ENCODE measurements at regions not wholly inside any gene's neighbourhood (a gene's known extent, or its start where the extent isn't known, plus 50 kb on each side); places are given as distances from the start of the nearest gene placed in this dataset.

DNA sequence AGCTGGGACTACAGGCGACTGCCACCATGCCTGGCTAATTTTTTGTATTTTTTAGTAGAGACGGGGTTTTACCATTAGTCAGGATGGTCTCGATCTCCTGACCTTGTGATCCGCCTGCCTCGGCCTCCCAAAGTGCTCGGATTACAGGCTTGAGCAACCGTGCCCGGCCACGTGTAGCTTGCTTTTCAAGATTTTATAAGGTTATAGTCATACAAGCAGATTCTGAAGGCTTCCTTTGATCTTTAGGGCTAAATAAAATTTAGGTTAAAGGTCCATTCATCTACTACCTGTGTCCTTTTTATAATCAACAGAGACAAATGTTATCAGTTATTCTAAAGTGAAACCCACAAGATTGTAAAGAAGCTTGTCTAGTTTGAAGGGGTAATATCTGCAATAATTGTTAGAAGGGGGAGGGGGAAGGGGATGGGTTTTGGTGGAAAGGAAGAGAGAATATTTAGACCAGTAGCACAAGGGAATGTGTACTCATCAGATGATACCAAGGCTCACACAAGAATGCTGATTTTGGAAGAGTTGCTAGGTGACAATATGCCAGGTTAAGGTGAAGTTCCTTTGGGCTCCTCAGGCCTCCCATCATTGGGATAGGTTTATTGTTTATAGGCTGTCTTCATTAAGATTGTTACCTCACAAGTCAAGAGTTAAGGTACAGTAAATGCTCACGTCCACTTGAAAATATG, 284.7 kb downstream of the ALDH8A1 start (continued):
- no peak for TF ChIP-seq COPS2 (conservative IDR thresholded peaks at IDR 0.05)

DNA sequence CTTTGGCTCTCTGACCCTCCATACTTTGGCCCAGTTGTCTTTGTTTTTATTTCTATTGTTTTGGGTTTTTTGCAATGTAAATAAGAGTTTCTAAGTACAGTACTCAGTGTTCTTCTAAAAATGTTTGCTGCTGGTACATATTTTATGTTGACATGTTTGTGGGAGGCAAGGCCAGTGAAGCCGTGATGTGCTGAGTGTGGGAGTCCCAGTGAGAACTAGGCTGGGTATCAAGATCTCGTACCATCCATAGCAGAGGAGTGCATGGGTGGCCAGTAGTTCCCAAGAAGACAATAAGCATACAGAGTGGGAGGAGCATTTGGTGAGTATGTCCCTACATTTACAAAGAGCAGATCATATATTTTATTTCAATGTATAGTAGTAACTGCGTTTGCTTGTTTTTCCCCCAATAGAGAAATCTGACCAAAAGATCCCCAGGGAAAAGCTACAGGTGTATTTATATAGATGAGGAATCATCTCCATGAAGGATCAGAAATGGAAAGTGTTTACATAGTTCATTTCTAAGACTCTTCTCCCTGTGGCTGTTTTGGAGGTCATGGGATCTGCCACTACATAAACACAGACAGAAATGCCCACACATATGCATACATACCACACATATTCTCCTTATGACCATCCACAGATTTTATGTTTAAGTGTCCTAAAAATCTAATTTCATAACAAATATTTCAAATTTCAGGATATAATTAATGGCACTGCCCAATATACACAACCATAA, 285.9 kb downstream of the ALDH8A1 start:
- Histone ChIP-seq H3K27ac (ENCODE audit: extremely low read depth, low read depth, low read length) (no peak overlapping the region), H3K36me3 (ENCODE audit: control insufficient read depth, insufficient read depth, low read length) (no peaks in the 10 kb centered on the region), H3K4me2 (ENCODE audit: insufficient read depth, low read length) (no peak overlapping the region), H3K4me1 (replicated peaks in 1 of 2; ENCODE audit: control insufficient read depth in 2 of 2, insufficient read depth in 2 of 2, low read length in 2 of 2) (no peaks in the 10 kb centered on the region), H3K4me3 (no peak overlapping the region), H4K20me1 (replicated peaks; ENCODE audit: control insufficient read depth, insufficient read depth, low read length) (no peaks in the 10 kb centered on the region), H3K27me3 (ENCODE audit: control insufficient read depth in 2 of 2, insufficient read depth in 2 of 2, low read length in 2 of 2) (peaks cover 2 to 11% of the 10 kb centered on the region in 2 experiments; a peak in 4 of 5 replicates), H3K9ac (ENCODE audit: insufficient read depth in 1 of 2, low read depth in 2 of 2, low read length in 2 of 2) (no peak overlapping the region), H3K9me1 (ENCODE audit: control insufficient read depth, insufficient read depth, low read length) (no peaks in the 10 kb centered on the region), H3K79me2 (ENCODE audit: control insufficient read depth, insufficient read depth, low read length) (no peaks in the 10 kb centered on the region), H2AFZ (ENCODE audit: low read depth, low read length) (no peak overlapping the region), H3K9me3 (replicated peaks; ENCODE audit: control insufficient read depth, insufficient read depth, low read depth, low read length) (no peaks in the 10 kb centered on the region)
- DNase-seq (ENCODE audit: extremely low read depth in 1 of 4, low spot score in 3 of 4) (no peak), ATAC-seq (no peak), FAIRE-seq (no peak)
- TF ChIP-seq ZNF584 (CRISPR knock-in tag; IDR thresholded peaks at IDR 0.05; ENCODE audit: low read depth) (no peak), ZNF24 (IDR thresholded peaks at IDR 0.05) (no peak), ELF4 (CRISPR knock-in tag; IDR thresholded peaks at IDR 0.05) (no peak), ZNF140 (CRISPR knock-in tag; IDR thresholded peaks at IDR 0.05) (no peak), JUN (IDR thresholded peaks at IDR 0.05; ENCODE audit: borderline replicate concordance, low read depth, low read length) (no peak), JUN (CRISPR knock-in tag; IDR thresholded peaks at IDR 0.05; ENCODE audit: borderline replicate concordance) (no peak), HSF4 (CRISPR knock-in tag; IDR thresholded peaks at IDR 0.05; ENCODE audit: borderline replicate concordance) (no peak)
- TF ChIP-seq, protein P1, sequence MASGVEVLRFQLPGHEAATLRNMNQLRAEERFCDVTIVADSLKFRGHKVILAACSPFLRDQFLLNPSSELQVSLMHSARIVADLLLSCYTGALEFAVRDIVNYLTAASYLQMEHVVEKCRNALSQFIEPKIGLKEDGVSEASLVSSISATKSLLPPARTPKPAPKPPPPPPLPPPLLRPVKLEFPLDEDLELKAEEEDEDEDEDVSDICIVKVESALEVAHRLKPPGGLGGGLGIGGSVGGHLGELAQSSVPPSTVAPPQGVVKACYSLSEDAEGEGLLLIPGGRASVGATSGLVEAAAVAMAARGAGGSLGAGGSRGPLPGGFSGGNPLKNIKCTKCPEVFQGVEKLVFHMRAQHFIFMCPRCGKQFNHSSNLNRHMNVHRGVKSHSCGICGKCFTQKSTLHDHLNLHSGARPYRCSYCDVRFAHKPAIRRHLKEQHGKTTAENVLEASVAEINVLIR (CRISPR knock-in tag; IDR thresholded peaks at IDR 0.05) = no peak
- intact Hi-C loops (cut with micrococcal nuclease) = no loop called here
- WGBS (ENCODE audit: insufficient coverage, low coverage, missing lambda C conversion rate) = 20% methylated on average over 3 of the region's 3 CpGs
- BruUV-seq (replicated peaks) = no TSS peak
- POLR2A ChIA-PET = interaction anchor here (0.6 to 1.6 kb wide), 3 partner anchors 23 to 30 kb away, joined by 3 to 5 read pairs (median 4); no protein-coding TSS in a partner anchor
- in situ Hi-C loops (cut with MboI) = no loop called here
- CTCF ChIA-PET (ENCODE audit: low intra/inter-chr PET ratio) = no interaction called here
